NCI-H2171 (cell line): ENCODE measurements at regions not wholly inside any gene's neighbourhood (a gene's known extent, or its start where the extent isn't known, plus 50 kb on each side); places are given as distances from the start of the nearest gene placed in this dataset.
"Not testable (repeated sequence)": the region's sequence is repeated elsewhere in the genome, so short reads cannot be mapped to it uniquely, and the experiment has no call there.

ENCODE experiments used
- DNase-seq: peaks from one replicate; lab custom pipeline; 2025; lab: John Stamatoyannopoulos, UW

- no peak for DNase-seq
These were observed 318.9 kb downstream of the ICE1 start for GRCh38 chr5:5741418-5741817.

GRCh38 chr5:5739490-5739945 is 317.0 kb downstream of the ICE1 start:
- DNase-seq, result no peak

GRCh38 chr5:5738797-5739489 is 316.5 kb downstream of the ICE1 start:
- DNase-seq, result no peak

GRCh38 chr5:5736007-5736406 is 313.5 kb downstream of the ICE1 start:
- DNase-seq, result no peak

- DNase-seq, result not testable (repeated sequence)
These were observed 310.6 kb downstream of the ICE1 start for GRCh38 chr5:5733058-5733457.

- DNase-seq, result no peak
These were observed 303.9 kb downstream of the ICE1 start for GRCh38 chr5:5726401-5726800.

GRCh38 chr5:5721881-5722280 is 299.4 kb downstream of the ICE1 start:
- no peak for DNase-seq

- DNase-seq, result no peak
These were observed 296.8 kb downstream of the ICE1 start for GRCh38 chr5:5719292-5719691.

GRCh38 chr5:5716665-5717064 is 294.2 kb downstream of the ICE1 start:
- DNase-seq, result no peak

GRCh38 chr5:5711592-5711991 is 289.1 kb downstream of the ICE1 start:
- no peak for DNase-seq

- DNase-seq, result no peak
These were observed 288.6 kb downstream of the ICE1 start for GRCh38 chr5:5711112-5711511.

- no peak for DNase-seq
These were observed 288.0 kb downstream of the ICE1 start for GRCh38 chr5:5710471-5710870.

GRCh38 chr5:5708367-5708919 is 286.0 kb downstream of the ICE1 start:
- DNase-seq, result no peak

- DNase-seq, result no peak
These were observed 282.5 kb downstream of the ICE1 start for GRCh38 chr5:5705010-5705409.

GRCh38 chr5:5704352-5704751 is 281.9 kb downstream of the ICE1 start:
- DNase-seq, result no peak

GRCh38 chr5:5702934-5703333 is 280.5 kb downstream of the ICE1 start:
- DNase-seq, result no peak

GRCh38 chr5:5700549-5700948 is 278.1 kb downstream of the ICE1 start:
- DNase-seq, result no peak

GRCh38 chr5:5699062-5699461 is 276.6 kb downstream of the ICE1 start:
- DNase-seq, result no peak

GRCh38 chr5:5695266-5695665 is 272.8 kb downstream of the ICE1 start:
- no peak for DNase-seq

GRCh38 chr5:5688925-5689310 is 266.4 kb downstream of the ICE1 start:
- DNase-seq, result no peak

GRCh38 chr5:5688194-5688924 is 265.9 kb downstream of the ICE1 start:
- DNase-seq, result no peak

GRCh38 chr5:5687113-5687512 is 264.6 kb downstream of the ICE1 start:
- no peak for DNase-seq

- DNase-seq, result no peak
These were observed 263.9 kb downstream of the ICE1 start for GRCh38 chr5:5686356-5686755.
